WTC11 (cell line): ENCODE measurements at regions not wholly inside any gene's neighbourhood (a gene's known extent, or its start where the extent isn't known, plus 50 kb on each side); places are given as distances from the start of the nearest gene placed in this dataset.

ENCODE experiments used
- TF ChIP-seq, protein P1 (sequence below): fragments of 200-600 bp; IDR thresholded peaks from 2 replicates; pipeline ENCODE4 v1.8.0; 2022; ENCODE audit warnings: antibody characterized with exemption
- TF ChIP-seq, protein P2 (sequence below): sonication (generic); formaldehyde crosslinking; conservative IDR thresholded peaks from 2 replicates; pipeline ENCODE4 v1.8.1; 2022; ENCODE audit warnings: mild to moderate bottlenecking, missing genetic modification reagents

DNA sequence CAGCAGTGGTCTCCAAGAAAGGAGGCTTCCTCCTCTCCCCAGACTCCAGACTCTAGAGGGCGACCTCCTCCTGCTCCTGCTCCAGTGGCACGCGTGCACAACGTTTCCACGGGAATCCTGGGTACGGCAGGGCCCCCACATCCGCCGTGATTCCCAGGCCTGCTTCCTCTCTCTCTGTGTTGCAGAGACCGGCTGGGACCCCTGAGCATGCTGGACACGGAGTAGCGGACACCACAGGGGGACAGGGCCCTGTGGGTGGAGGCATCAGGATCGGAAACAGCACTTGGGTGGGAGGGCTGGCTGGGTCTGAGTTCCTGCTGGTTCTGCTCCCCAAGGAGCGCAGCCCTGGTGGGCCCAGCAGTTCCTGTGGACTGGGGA lies 75.9 kb upstream of the SLC35G4 start:
- TF ChIP-seq, protein P1, sequence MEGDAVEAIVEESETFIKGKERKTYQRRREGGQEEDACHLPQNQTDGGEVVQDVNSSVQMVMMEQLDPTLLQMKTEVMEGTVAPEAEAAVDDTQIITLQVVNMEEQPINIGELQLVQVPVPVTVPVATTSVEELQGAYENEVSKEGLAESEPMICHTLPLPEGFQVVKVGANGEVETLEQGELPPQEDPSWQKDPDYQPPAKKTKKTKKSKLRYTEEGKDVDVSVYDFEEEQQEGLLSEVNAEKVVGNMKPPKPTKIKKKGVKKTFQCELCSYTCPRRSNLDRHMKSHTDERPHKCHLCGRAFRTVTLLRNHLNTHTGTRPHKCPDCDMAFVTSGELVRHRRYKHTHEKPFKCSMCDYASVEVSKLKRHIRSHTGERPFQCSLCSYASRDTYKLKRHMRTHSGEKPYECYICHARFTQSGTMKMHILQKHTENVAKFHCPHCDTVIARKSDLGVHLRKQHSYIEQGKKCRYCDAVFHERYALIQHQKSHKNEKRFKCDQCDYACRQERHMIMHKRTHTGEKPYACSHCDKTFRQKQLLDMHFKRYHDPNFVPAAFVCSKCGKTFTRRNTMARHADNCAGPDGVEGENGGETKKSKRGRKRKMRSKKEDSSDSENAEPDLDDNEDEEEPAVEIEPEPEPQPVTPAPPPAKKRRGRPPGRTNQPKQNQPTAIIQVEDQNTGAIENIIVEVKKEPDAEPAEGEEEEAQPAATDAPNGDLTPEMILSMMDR: no peak
- TF ChIP-seq, protein P2, sequence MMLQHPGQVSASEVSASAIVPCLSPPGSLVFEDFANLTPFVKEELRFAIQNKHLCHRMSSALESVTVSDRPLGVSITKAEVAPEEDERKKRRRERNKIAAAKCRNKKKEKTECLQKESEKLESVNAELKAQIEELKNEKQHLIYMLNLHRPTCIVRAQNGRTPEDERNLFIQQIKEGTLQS: no peak
